Adrenal gland (tissue), 9 donors: ENCODE measurements at regions not wholly inside any gene's neighbourhood (a gene's known extent, or its start where the extent isn't known, plus 50 kb on each side); places are given as distances from the start of the nearest gene placed in this dataset.

Source experiments
- DNase-seq, 7 donors: peaks; one replicate each; pipeline ENCODE4 v3.0.0-alpha.2; 2019 to 2020
- H3K27ac ChIP-seq, 5 donors: fragments of 200-600 bp; sonication (generic) in 4 of 5; 1 replicate in 3 of 5; 2 replicates in 2 of 5; pipeline versions ENCODE4 v1.5.1 to v1.8.0; 2016 to 2020; ENCODE audit warnings: mild to moderate bottlenecking in 1 of 5
- H3K27me3 ChIP-seq: fragments of 200-600 bp; 2 replicates; pipeline ENCODE4 v1.8.0; 2021
- H3K36me3 ChIP-seq, 2 donors: fragments of 200-600 bp; replicated peaks in 1 of 2; 1 replicate in 1 of 2; 2 replicates in 1 of 2; pipeline versions ENCODE4 v1.5.1 to v1.8.0; 2018 to 2022
- H3K4me1 ChIP-seq, 2 donors: fragments of 200-600 bp; replicated peaks in 1 of 2; 1 replicate in 1 of 2; 2 replicates in 1 of 2; pipeline versions ENCODE4 v1.5.1 to v1.8.0; 2018 to 2021
- H3K4me3 ChIP-seq, 4 donors: fragments of 200-600 bp; sonication (generic) in 3 of 4; one replicate each; pipeline ENCODE4 v1.5.1; 2016 to 2018
- H3K9me3 ChIP-seq, 3 donors: fragments of 200-600 bp; sonication (generic) in 1 of 3; replicated peaks in 1 of 3; 1 replicate in 2 of 3; 2 replicates in 1 of 3; pipeline versions ENCODE4 v1.5.1 to v1.8.0; 2016 to 2021
- CTCF ChIP-seq, 6 experiments: fragments of 450-650 bp in 4 of 6; fragments of 200-600 bp in 2 of 6; sonication (generic) in 1 of 6; IDR thresholded peaks; 1 replicate in 5 of 6; 2 replicates in 1 of 6; pipeline versions ENCODE4 v1.5.1 to v1.8.0; 2016 to 2021; ENCODE audit warnings: antibody characterized with exemption in 6 of 6, mild to moderate bottlenecking in 2 of 6, moderate library complexity in 1 of 6
- POLR2A ChIP-seq, 2 donors: fragments of 450-650 bp; IDR thresholded peaks; one replicate each; pipeline ENCODE4 v1.6.1; 2017; ENCODE audit warnings: antibody characterized with exemption in 2 of 2, mild to moderate bottlenecking in 2 of 2, moderate library complexity in 1 of 2
- WGBS, 4 donors: extraction: QIAGEN DNeasy Blood & Tissue Kit in 2 of 4; methylation state at CpG; one replicate each; pipeline versions ENCODE4 v1.1.5 to v1.1.7; 2013 to 2017; 5-methylcytosine and 5-hydroxymethylcytosine counted together
- intact Hi-C, 2 donors: fragments of 100-400 bp; cut with DNase I; formaldehyde crosslinking; loops; one replicate each; pipeline versions ENCODE4 v1.14.1 to v1.15.0; 2022 to 2023
- donor health status: healthy with polysubstance abuse.
- donor health status: Bipolar disorder and iron deficiency.
- donor health status: DM: yes; HTN: yes; CAD: no.
- donor health status: DM: no; HTN: no; CAD: no.
- donor health status: DM: no; HTN: no; CAD: no.

- Histone ChIP-seq H3K27ac (no peak overlapping the region), H3K27me3 (no peaks in the 10 kb centered on the region), H3K36me3 (no peaks in the 10 kb centered on the region), H3K4me1 (no peaks in the 10 kb centered on the region), H3K9me3 (no peaks in the 10 kb centered on the region), H3K4me3 (no peak overlapping the region)
- no peak for TF ChIP-seq POLR2A (IDR thresholded peaks at IDR 0.05)
- TF ChIP-seq CTCF (IDR thresholded peaks at IDR 0.05) = no peak
- no peak for DNase-seq
- intact Hi-C loops = no loop called here
These were observed 64.7 kb upstream of the AMPD3 start for GRCh38 chr11:10390375-10390774.

GRCh38 chr11:10392095-10393079 lies 62.7 kb upstream of the AMPD3 start:
- Histone ChIP-seq H3K4me1 (no peaks in the 10 kb centered on the region), H3K36me3 (no peaks in the 10 kb centered on the region), H3K9me3 (no peaks in the 10 kb centered on the region), H3K4me3 (no peak overlapping the region), H3K27me3 (no peaks in the 10 kb centered on the region), H3K27ac (no peak overlapping the region)
- 89 to 92% (median 90%) methylated on average over 11 of the region's 11 CpGs for WGBS, 4 donors
- intact Hi-C loops = no loop called here
- TF ChIP-seq POLR2A (IDR thresholded peaks at IDR 0.05) (no peak), CTCF (IDR thresholded peaks at IDR 0.05) (no peak)
- no peak for DNase-seq

GRCh38 chr11:10394229-10395101 lies 60.6 kb upstream of the AMPD3 start:
- no peak for TF ChIP-seq POLR2A (IDR thresholded peaks at IDR 0.05)
- TF ChIP-seq CTCF (IDR thresholded peaks at IDR 0.05) = no peak
- Histone ChIP-seq H3K4me3 (no peak overlapping the region), H3K27ac (no peak overlapping the region), H3K9me3 (no peaks in the 10 kb centered on the region), H3K27me3 (no peaks in the 10 kb centered on the region), H3K36me3 (no peaks in the 10 kb centered on the region), H3K4me1 (no peaks in the 10 kb centered on the region)
- intact Hi-C loops = no loop called here
- 84 to 90% (median 85%) methylated on average over 13 of the region's 13 CpGs for WGBS, 4 donors
- no peak for DNase-seq

- TF ChIP-seq POLR2A (IDR thresholded peaks at IDR 0.05) (no peak), CTCF (IDR thresholded peaks at IDR 0.05) (no peak)
- no peaks in the 10 kb centered on the region for H3K4me1 ChIP-seq
- DNase-seq = no peak
- H3K27me3 ChIP-seq = no peaks in the 10 kb centered on the region
- no peak overlapping the region for H3K27ac ChIP-seq
- intact Hi-C loops = no loop called here
- no peaks in the 10 kb centered on the region for H3K9me3 ChIP-seq
- H3K4me3 ChIP-seq = no peak overlapping the region
- H3K36me3 ChIP-seq = no peaks in the 10 kb centered on the region
- WGBS, 4 donors = 76 to 89% (median 83%) methylated on average over 6 of the region's 6 CpGs
These were observed 59.7 kb upstream of the AMPD3 start for GRCh38 chr11:10395166-10395897.
